A673 (cell line): ENCODE measurements at regions not wholly inside any gene's neighbourhood (a gene's known extent, or its start where the extent isn't known, plus 50 kb on each side); places are given as distances from the start of the nearest gene placed in this dataset.

Source experiments
- BruUV-seq: library from RNA; stranded (reverse); fragments of 400-500 nt; replicated peaks from 2 replicates; lab custom pipeline; 2021; lab: Mats Ljungman, UMichigan
- CTCF ChIA-PET: fragments of 300-600 bp; sonication (Branson Sonifier 250); formaldehyde crosslinking; loops from one replicate; lab custom pipeline; 2022; ENCODE audit warnings: antibody characterized with exemption; lab: Charles Lee
- POLR2A ChIA-PET: fragments of 300-600 bp; sonication (Branson Sonifier 250); formaldehyde crosslinking; loops from one replicate; lab custom pipeline; 2022; ENCODE audit warnings: antibody characterized with exemption; ENCODE audit not compliant: low non-redundant PET; lab: Charles Lee
- DNase-seq: peaks from one replicate; pipeline ENCODE4 v3.0.0-alpha.2; 2015; ENCODE audit warnings: low spot score
- H3K27ac ChIP-seq: fragments of 200-600 bp; sonication (generic); 2 replicates; pipeline ENCODE4 v1.5.1; 2016; ENCODE audit warnings: mixed run types, low read depth, mild to moderate bottlenecking, mixed read lengths, antibody characterized with exemption, low read length; ENCODE audit not compliant: poor library complexity, severe bottlenecking
- H3K27me3 ChIP-seq: fragments of 200-600 bp; sonication (generic); replicated peaks from 2 replicates; pipeline ENCODE4 v1.6.1; 2017; ENCODE audit warnings: mixed run types, low read depth, mild to moderate bottlenecking, mixed read lengths, antibody characterized with exemption, low read length; ENCODE audit not compliant: insufficient read depth, poor library complexity
- H3K36me3 ChIP-seq: fragments of 200-600 bp; sonication (generic); 2 replicates; pipeline ENCODE4 v1.6.1; 2016; ENCODE audit warnings: mixed run types, mild to moderate bottlenecking, mixed read lengths, antibody characterized with exemption, low read length; ENCODE audit not compliant: insufficient read depth, poor library complexity, severe bottlenecking
- H3K4me1 ChIP-seq: fragments of 200-600 bp; sonication (generic); 2 replicates; pipeline ENCODE4 v1.6.1; 2017; ENCODE audit warnings: mixed run types, mild to moderate bottlenecking, mixed read lengths, antibody characterized with exemption, low read length; ENCODE audit not compliant: insufficient read depth, poor library complexity, severe bottlenecking
- H3K4me3 ChIP-seq: fragments of 200-600 bp; sonication (generic); 2 replicates; pipeline ENCODE4 v1.5.1; 2016; ENCODE audit warnings: low read depth, mixed run types, mild to moderate bottlenecking, mixed read lengths, low read length; ENCODE audit not compliant: poor library complexity, severe bottlenecking
- H3K9me3 ChIP-seq: fragments of 200-600 bp; sonication (generic); 2 replicates; pipeline ENCODE4 v1.6.1; 2016; ENCODE audit warnings: mixed run types, low read depth, mild to moderate bottlenecking, mixed read lengths, antibody characterized with exemption, low read length; ENCODE audit not compliant: poor library complexity, severe bottlenecking
- CTCF ChIP-seq: fragments of 300-800, 200-600 bp; sonication (generic); conservative IDR thresholded peaks from 2 replicates; pipeline ENCODE4 v1.5.1; 2017; ENCODE audit warnings: low read depth, mild to moderate bottlenecking, antibody characterized with exemption, low read length, moderate library complexity, mixed read lengths
- EZH2 ChIP-seq: fragments of 200-600 bp; sonication (generic); IDR thresholded peaks from 2 replicates; pipeline ENCODE4 v1.6.1; 2017; ENCODE audit warnings: borderline replicate concordance, low read depth, mild to moderate bottlenecking, mixed read lengths, antibody characterized with exemption, low read length; ENCODE audit not compliant: poor library complexity, severe bottlenecking
- intact Hi-C: fragments of 100-400 bp; cut with micrococcal nuclease; formaldehyde crosslinking; loops from one replicate; pipeline ENCODE4 v1.10.0; 2022; ENCODE audit not compliant: unreplicated experiment

- DNase-seq, result no peak
- Histone ChIP-seq H3K9me3 (no peaks in the 10 kb centered on the region), H3K4me3 (no peak overlapping the region), H3K27me3 (no peaks in the 10 kb centered on the region), H3K27ac (no peak overlapping the region), H3K36me3 (no peaks in the 10 kb centered on the region), H3K4me1 (no peaks in the 10 kb centered on the region)
- BruUV-seq, result no TSS peak
- no peak for TF ChIP-seq CTCF
- TF ChIP-seq EZH2, result no peak
- CTCF ChIA-PET, result no interaction called here
- intact Hi-C loops, result no loop called here
- POLR2A ChIA-PET, result no interaction called here
Measured at GRCh38 chr3:16789344-16790120, 95.2 kb upstream of the PLCL2 start.

- H3K27me3 ChIP-seq, result no peaks in the 10 kb centered on the region
- H3K36me3 ChIP-seq, result no peaks in the 10 kb centered on the region
- ChIA-PET CTCF (no interaction called here), POLR2A (no interaction called here)
- no peaks in the 10 kb centered on the region for H3K9me3 ChIP-seq
- no peak for TF ChIP-seq CTCF
- TF ChIP-seq EZH2, result no peak
- no TSS peak for BruUV-seq
- H3K27ac ChIP-seq, result no peak overlapping the region
- H3K4me1 ChIP-seq, result no peaks in the 10 kb centered on the region
- no peak overlapping the region for H3K4me3 ChIP-seq
- intact Hi-C loops, result no loop called here
- DNase-seq, result no peak
Measured at GRCh38 chr3:16790432-16791400, 94.0 kb upstream of the PLCL2 start.

- TF ChIP-seq EZH2 (no peak), CTCF (no peak)
Measured at GRCh38 chr3:16793321-16793720, 91.4 kb upstream of the PLCL2 start.

More at GRCh38 chr3:16793321-16793720, 91.4 kb upstream of the PLCL2 start:
- ChIA-PET POLR2A (no interaction called here), CTCF (no interaction called here)
- Histone ChIP-seq H3K27ac (no peak overlapping the region), H3K9me3 (no peaks in the 10 kb centered on the region), H3K4me3 (no peak overlapping the region), H3K27me3 (no peaks in the 10 kb centered on the region), H3K4me1 (no peaks in the 10 kb centered on the region), H3K36me3 (no peaks in the 10 kb centered on the region)
- no TSS peak for BruUV-seq
- intact Hi-C loops, result no loop called here
- no peak for DNase-seq
